ENCODE measurements at regions not wholly inside any gene's neighbourhood (a gene's known extent, or its start where the extent isn't known, plus 50 kb on each side); places are given as distances from the start of the nearest gene placed in this dataset.

- no peak for TF ChIP-seq EZH2phosphoT487 (IDR thresholded peaks at IDR 0.05)
- no peak for TF ChIP-seq CTCF (IDR thresholded peaks at IDR 0.05)
- no peak for TF ChIP-seq EZH2 (IDR thresholded peaks at IDR 0.05)
These were observed 54.9 kb upstream of the BZW1 start for GRCh38 chr2:200756618-200757321.

Measured in neural progenitor cell (in vitro differentiated cells).